Neural progenitor cell (in vitro differentiated cells): ENCODE measurements at regions not wholly inside any gene's neighbourhood (a gene's known extent, or its start where the extent isn't known, plus 50 kb on each side); places are given as distances from the start of the nearest gene placed in this dataset.

Experiments
- CTCF ChIP-seq: fragments of 200-600 bp; sonication (generic); IDR thresholded peaks from 2 replicates; pipeline ENCODE4 v1.5.1; 2017; ENCODE audit warnings: antibody characterized with exemption, mild to moderate bottlenecking
- EZH2 ChIP-seq: fragments of 200-600 bp; sonication (generic); IDR thresholded peaks from 2 replicates; pipeline ENCODE4 v1.6.1; 2017; ENCODE audit warnings: antibody characterized with exemption, mild to moderate bottlenecking, moderate library complexity
- EZH2phosphoT487 ChIP-seq: fragments of 200-600 bp; sonication (generic); IDR thresholded peaks from 2 replicates; pipeline ENCODE4 v1.6.1; 2017; ENCODE audit warnings: antibody characterized with exemption

- TF ChIP-seq CTCF: no peak
- TF ChIP-seq EZH2phosphoT487: no peak
- TF ChIP-seq EZH2: no peak
These were observed 164.6 kb upstream of the BCL6 start for GRCh38 chr3:187909866-187910265.
